ENCODE measurements at regions not wholly inside any gene's neighbourhood (a gene's known extent, or its start where the extent isn't known, plus 50 kb on each side); places are given as distances from the start of the nearest gene placed in this dataset.

- TF ChIP-seq POLR2A (IDR thresholded peaks at IDR 0.05; ENCODE audit: low read depth, low read length), result no peak
- no peak for TF ChIP-seq POLR2AphosphoS5 (IDR thresholded peaks at IDR 0.05; ENCODE audit: low read depth, low read length)
Observed at GRCh38 chr12:80038062-80038560, 61.2 kb upstream of the OTOGL start.
